WTC11 (cell line): ENCODE measurements at regions not wholly inside any gene's neighbourhood (a gene's known extent, or its start where the extent isn't known, plus 50 kb on each side); places are given as distances from the start of the nearest gene placed in this dataset.

Experiments
- ATAC-seq: fragments of 200-7000 bp; cut with Tn5 transposase; 2 replicates; pipeline ENCODE4 v1.10.0; 2021; ENCODE audit warnings: mild to moderate bottlenecking, moderate library complexity
- CTCF ChIA-PET: fragments of 300-600 bp; sonication (Branson Sonifier 250); formaldehyde crosslinking; loops from one replicate; lab custom pipeline; 2021; ENCODE audit warnings: antibody characterized with exemption; lab: Charles Lee
- POLR2A ChIA-PET: fragments of 350-600 bp; sonication (Branson Sonifier 250); formaldehyde crosslinking; loops from one replicate; lab custom pipeline; 2021; ENCODE audit warnings: antibody characterized with exemption; lab: Charles Lee
- DNase-seq: peaks from one replicate; pipeline ENCODE4 v3.0.0; 2021; ENCODE audit warnings: low spot score
- H3K27ac Mint-ChIP-seq: 2 replicates; pipeline ENCODE4 v1.8.0; 2021; ENCODE audit warnings: mixed read lengths
- H3K27me3 Mint-ChIP-seq: 2 replicates; pipeline ENCODE4 v1.8.0; 2021; ENCODE audit warnings: low read depth, mild to moderate bottlenecking, moderate library complexity, mixed read lengths
- H3K36me3 Mint-ChIP-seq: 2 replicates; pipeline ENCODE4 v1.8.0; 2021; ENCODE audit warnings: mixed read lengths
- H3K4me1 Mint-ChIP-seq: 2 replicates; pipeline ENCODE4 v1.8.0; 2022; ENCODE audit warnings: mixed read lengths
- H3K4me3 Mint-ChIP-seq: 2 replicates; pipeline ENCODE4 v1.8.0; 2021; ENCODE audit warnings: mild to moderate bottlenecking, moderate library complexity, mixed read lengths
- H3K9me3 Mint-ChIP-seq: 2 replicates; pipeline ENCODE4 v1.8.0; 2021; ENCODE audit warnings: mixed read lengths
- CREM ChIP-seq: sonication (generic); formaldehyde crosslinking; IDR thresholded peaks from 2 replicates; pipeline ENCODE4 v1.8.1; 2022; ENCODE audit warnings: mild to moderate bottlenecking, missing genetic modification reagents, moderate library complexity
- CTCF ChIP-seq: fragments of 200-600 bp; IDR thresholded peaks from 2 replicates; pipeline ENCODE4 v1.8.0; 2022; ENCODE audit warnings: antibody characterized with exemption
- E2F4 ChIP-seq: sonication (generic); formaldehyde crosslinking; IDR thresholded peaks from 2 replicates; pipeline ENCODE4 v1.8.1; 2022; ENCODE audit warnings: low read depth, mild to moderate bottlenecking, moderate library complexity, missing genetic modification reagents, borderline replicate concordance
- E2F5 ChIP-seq: sonication (generic); formaldehyde crosslinking; IDR thresholded peaks from 2 replicates; pipeline ENCODE4 v1.8.1; 2022; ENCODE audit warnings: mild to moderate bottlenecking, moderate library complexity, missing genetic modification reagents
- FOXJ3 ChIP-seq: sonication (generic); formaldehyde crosslinking; IDR thresholded peaks from 2 replicates; pipeline ENCODE4 v1.9.0; 2021; ENCODE audit warnings: missing genetic modification reagents, mild to moderate bottlenecking, borderline replicate concordance
- FOXP1 ChIP-seq: sonication (generic); formaldehyde crosslinking; IDR thresholded peaks from 2 replicates; pipeline ENCODE4 v1.8.0; 2022; ENCODE audit warnings: missing genetic modification reagents, mild to moderate bottlenecking, moderate library complexity, borderline replicate concordance
- HMGXB4 ChIP-seq: sonication (generic); formaldehyde crosslinking; IDR thresholded peaks from 2 replicates; pipeline ENCODE4 v1.8.1; 2023; ENCODE audit warnings: mild to moderate bottlenecking, moderate library complexity, missing genetic modification reagents
- IRF2 ChIP-seq: sonication (generic); formaldehyde crosslinking; IDR thresholded peaks from 2 replicates; pipeline ENCODE4 v1.8.0; 2022; ENCODE audit warnings: low read depth, missing genetic modification reagents, borderline replicate concordance
- KAT7 ChIP-seq: sonication (generic); formaldehyde crosslinking; IDR thresholded peaks from 2 replicates; pipeline ENCODE4 v1.8.1; 2023; ENCODE audit warnings: missing genetic modification reagents, mild to moderate bottlenecking, borderline replicate concordance
- MXD4 ChIP-seq: fragments of 250-450 bp; sonication (Bioruptor Pico); IDR thresholded peaks from 2 replicates; pipeline ENCODE4 v1.8.0; 2021; ENCODE audit warnings: mild to moderate bottlenecking, moderate library complexity, borderline replicate concordance
- MYBL2 ChIP-seq: sonication (generic); formaldehyde crosslinking; IDR thresholded peaks from 2 replicates; pipeline ENCODE4 v1.8.1; 2023; ENCODE audit warnings: mild to moderate bottlenecking, moderate library complexity, missing genetic modification reagents
- NFATC4 ChIP-seq: fragments of 250-450 bp; sonication (Bioruptor Pico); IDR thresholded peaks from 2 replicates; pipeline ENCODE4 v1.9.0; 2021; ENCODE audit warnings: mild to moderate bottlenecking
- NR1H2 ChIP-seq: sonication (generic); formaldehyde crosslinking; IDR thresholded peaks from 2 replicates; pipeline ENCODE4 v1.9.0; 2021; ENCODE audit warnings: mild to moderate bottlenecking, moderate library complexity, missing genetic modification reagents
- OVOL2 ChIP-seq: fragments of 250-450 bp; sonication (Bioruptor Pico); IDR thresholded peaks from 2 replicates; pipeline ENCODE4 v1.9.0; 2021; ENCODE audit warnings: mild to moderate bottlenecking, borderline replicate concordance
- PREB ChIP-seq: sonication (generic); formaldehyde crosslinking; IDR thresholded peaks from 2 replicates; pipeline ENCODE4 v1.8.1; 2022; ENCODE audit warnings: mild to moderate bottlenecking, missing genetic modification reagents, moderate library complexity, borderline replicate concordance
- RELA ChIP-seq: sonication (generic); formaldehyde crosslinking; IDR thresholded peaks from 2 replicates; pipeline ENCODE4 v1.8.1; 2022; ENCODE audit warnings: missing genetic modification reagents, mild to moderate bottlenecking, borderline replicate concordance
- SMAD4 ChIP-seq: sonication (generic); formaldehyde crosslinking; IDR thresholded peaks from 2 replicates; pipeline ENCODE4 v1.8.0; 2022; ENCODE audit warnings: mild to moderate bottlenecking, missing genetic modification reagents
- STAT6 ChIP-seq: sonication (generic); formaldehyde crosslinking; conservative IDR thresholded peaks from 2 replicates; pipeline ENCODE4 v1.8.1; 2023; ENCODE audit warnings: mild to moderate bottlenecking, low read depth, missing genetic modification reagents, moderate library complexity
- TEAD1 ChIP-seq: sonication (generic); formaldehyde crosslinking; IDR thresholded peaks from 2 replicates; pipeline ENCODE4 v1.8.0; 2022; ENCODE audit warnings: mild to moderate bottlenecking, missing genetic modification reagents
- ZBTB43 ChIP-seq: sonication (generic); formaldehyde crosslinking; IDR thresholded peaks from 2 replicates; pipeline ENCODE4 v1.8.1; 2023; ENCODE audit warnings: mild to moderate bottlenecking, missing genetic modification reagents
- ZNF396 ChIP-seq: fragments of 250-450 bp; sonication (Bioruptor Pico); IDR thresholded peaks from 2 replicates; pipeline ENCODE4 v1.8.0; 2021; ENCODE audit warnings: mild to moderate bottlenecking, moderate library complexity, borderline replicate concordance
- ZNF671 ChIP-seq: fragments of 250-450 bp; sonication (Bioruptor Pico); IDR thresholded peaks from 2 replicates; pipeline ENCODE4 v1.8.0; 2021; ENCODE audit warnings: mild to moderate bottlenecking

GRCh38 chr1:209059376-209059775 lies 524.1 kb upstream of the CAMK1G start (continued):
- TF ChIP-seq PREB (CRISPR knock-in tag): no peak
- no peak for TF ChIP-seq HMGXB4 (CRISPR knock-in tag)
- TF ChIP-seq OVOL2 (CRISPR knock-in tag): no peak
- no peak for TF ChIP-seq TEAD1 (CRISPR knock-in tag)
- no peak for TF ChIP-seq IRF2 (CRISPR knock-in tag)
- no peak for TF ChIP-seq FOXP1 (CRISPR knock-in tag)
- no peak for TF ChIP-seq NFATC4 (CRISPR knock-in tag)
- TF ChIP-seq RELA (CRISPR knock-in tag): no peak
- TF ChIP-seq ZNF671 (CRISPR knock-in tag): no peak
- no peak for TF ChIP-seq NR1H2 (CRISPR knock-in tag)
- TF ChIP-seq ZBTB43 (CRISPR knock-in tag): no peak
- TF ChIP-seq ZNF396 (CRISPR knock-in tag): no peak
- TF ChIP-seq KAT7 (CRISPR knock-in tag): no peak
- no peak for TF ChIP-seq FOXJ3 (CRISPR knock-in tag)
- TF ChIP-seq MYBL2 (CRISPR knock-in tag): no peak

GRCh38 chr1:209059981-209060380 lies 523.5 kb upstream of the CAMK1G start:
- H3K4me1 Mint-ChIP-seq: peaks cover 16% of the 10 kb centered on the region
- H3K36me3 Mint-ChIP-seq: no peaks in the 10 kb centered on the region
- H3K27me3 Mint-ChIP-seq: peaks cover 3% of the 10 kb centered on the region
- no peak overlapping the region for H3K4me3 Mint-ChIP-seq
- no peak for ATAC-seq
- DNase-seq: no peak
- H3K9me3 Mint-ChIP-seq: peaks cover 29% of the 10 kb centered on the region
- CTCF ChIA-PET: no interaction called here
- POLR2A ChIA-PET: no interaction called here
- H3K27ac Mint-ChIP-seq: no peak overlapping the region
- no peak for TF ChIP-seq SMAD4 (CRISPR knock-in tag)
- TF ChIP-seq CREM: no peak
- TF ChIP-seq CTCF: no peak
- no peak for TF ChIP-seq E2F4 (CRISPR knock-in tag)
- TF ChIP-seq E2F5: no peak
- TF ChIP-seq MXD4: no peak
- TF ChIP-seq STAT6 (CRISPR knock-in tag): no peak
